ENCODE measurements at regions not wholly inside any gene's neighbourhood (a gene's known extent, or its start where the extent isn't known, plus 50 kb on each side); places are given as distances from the start of the nearest gene placed in this dataset.
"Not testable (repeated sequence)": the region's sequence is repeated elsewhere in the genome, so short reads cannot be mapped to it uniquely, and the experiment has no call there.

DNA sequence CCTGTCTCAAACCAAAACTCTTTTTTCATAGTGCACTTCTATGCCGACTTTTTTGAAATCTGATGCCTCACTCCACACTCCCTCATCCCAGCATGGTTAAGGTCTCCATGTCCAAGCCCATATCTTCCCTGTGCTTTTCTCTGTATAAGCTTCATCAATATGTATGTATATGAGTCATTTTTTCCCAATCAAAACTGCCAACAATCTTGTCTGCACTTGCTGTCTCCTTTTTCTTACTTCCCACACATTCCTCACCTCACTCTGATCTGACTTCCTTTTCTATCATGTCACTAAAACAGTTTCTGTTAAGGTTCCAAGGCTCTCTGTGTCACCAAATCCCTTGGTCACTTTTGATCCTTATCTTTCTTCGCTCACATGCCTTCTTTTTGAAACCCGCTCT is 88.2 kb upstream of the GPR50 start:
- POLR2A ChIA-PET (ENCODE audit: partially characterized antibody) = no interaction called here
- H3K4me1 Mint-ChIP-seq = no peaks in the 10 kb centered on the region
- no peak overlapping the region for H3K27ac ChIP-seq (ENCODE audit: low read depth, low read length)
- H3K9me3 Mint-ChIP-seq = peaks cover 0 to 1% (median 0%) of the 10 kb centered on the region in 8 donors
- CTCF ChIA-PET (ENCODE audit: partially characterized antibody) = no interaction called here
- peaks cover 4% of the 10 kb centered on the region for H3K27me3 ChIP-seq (ENCODE audit: insufficient read depth, low read length)
- no peaks in the 10 kb centered on the region for H3K4me1 ChIP-seq (ENCODE audit: insufficient read depth, low read length)
- H3K36me3 Mint-ChIP-seq = no peaks in the 10 kb centered on the region
- peaks cover 8 to 19% of the 10 kb centered on the region in 2 donors for H3K27me3 Mint-ChIP-seq
- no peak overlapping the region for H3K4me3 Mint-ChIP-seq
- no peak for DNase-seq
- H3K4me3 ChIP-seq (ENCODE audit: low read length in 2 of 2) = no peak overlapping the region
- intact Hi-C loops (cut with micrococcal nuclease) = no loop called here
- no peaks in the 10 kb centered on the region for H3K36me3 ChIP-seq (ENCODE audit: insufficient read depth, low read length)
- no peak overlapping the region for H3K27ac Mint-ChIP-seq
- no peaks in the 10 kb centered on the region for H3K9me3 ChIP-seq (ENCODE audit: control insufficient read depth in 1 of 2, low read length in 2 of 2)

DNA sequence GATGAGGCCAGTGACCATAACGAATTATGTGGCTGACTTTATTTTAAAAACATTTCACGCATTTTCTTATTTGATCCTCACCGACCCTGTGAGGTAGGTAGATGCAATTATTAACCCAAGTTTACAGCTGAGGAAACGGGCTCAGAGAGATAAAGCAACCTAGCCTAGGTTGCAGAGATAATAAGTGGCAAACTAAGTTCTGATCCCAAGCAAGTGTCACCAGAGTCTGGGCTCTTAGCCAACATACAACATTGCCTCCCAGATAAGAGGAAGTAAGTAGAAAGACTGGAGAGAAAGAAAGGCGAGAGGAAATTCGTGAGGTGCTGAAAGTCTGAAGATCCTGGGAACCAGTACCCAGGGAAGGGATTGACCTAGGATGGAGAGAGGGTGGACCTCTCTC is 77.4 kb upstream of the GPR50 start:
- Histone ChIP-seq H3K36me3 (ENCODE audit: insufficient read depth, low read length) (no peaks in the 10 kb centered on the region), H3K9me3 (ENCODE audit: control insufficient read depth in 1 of 2, low read length in 2 of 2) (no peaks in the 10 kb centered on the region), H3K27me3 (ENCODE audit: insufficient read depth, low read length) (no peaks in the 10 kb centered on the region), H3K4me3 (ENCODE audit: low read length in 2 of 2) (no peak overlapping the region), H3K27ac (ENCODE audit: low read depth, low read length) (no peak overlapping the region), H3K4me1 (ENCODE audit: insufficient read depth, low read length) (no peaks in the 10 kb centered on the region)
- H3K36me3 Mint-ChIP-seq = no peaks in the 10 kb centered on the region
- no peak overlapping the region for H3K4me3 Mint-ChIP-seq
- H3K27me3 Mint-ChIP-seq = peaks cover 2 to 4% of the 10 kb centered on the region in 2 donors
- peaks cover 0 to 5% (median 0%) of the 10 kb centered on the region in 4 donors for H3K4me1 Mint-ChIP-seq
- intact Hi-C loops (cut with micrococcal nuclease) = no loop called here
- H3K9me3 Mint-ChIP-seq = no peaks in the 10 kb centered on the region
- H3K27ac Mint-ChIP-seq = no peak overlapping the region
- no peak for DNase-seq
- ChIA-PET CTCF (ENCODE audit: partially characterized antibody) (no interaction called here), POLR2A (ENCODE audit: partially characterized antibody) (no interaction called here)

DNA sequence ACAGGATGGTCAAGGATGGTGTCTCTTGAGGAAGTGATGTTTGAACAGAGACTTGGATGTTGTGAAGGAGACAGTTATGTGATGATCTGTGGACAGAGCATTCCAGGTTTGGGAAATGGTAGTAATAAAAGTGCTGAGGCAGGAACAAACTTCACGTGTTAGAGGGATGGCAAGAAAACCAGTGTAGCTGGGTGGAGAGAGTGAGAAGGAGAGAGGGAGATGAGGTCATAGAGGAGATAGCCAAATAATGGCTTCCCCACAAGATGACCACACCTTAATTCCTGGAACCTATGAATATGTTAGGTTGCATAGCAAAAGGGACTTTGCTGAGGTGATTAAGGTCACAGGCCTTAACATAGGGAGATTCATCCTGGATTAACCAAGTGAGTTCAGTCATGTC is 75.6 kb upstream of the GPR50 start:
- no peak overlapping the region for H3K4me3 ChIP-seq (ENCODE audit: low read length in 2 of 2)
- Mint-ChIP-seq H3K4me1 (peaks cover 0 to 5% (median 0%) of the 10 kb centered on the region in 4 donors), H3K4me3 (no peak overlapping the region), H3K9me3 (no peaks in the 10 kb centered on the region), H3K27ac (no peak overlapping the region), H3K27me3 (peaks cover 1 to 2% of the 10 kb centered on the region in 2 donors), H3K36me3 (no peaks in the 10 kb centered on the region)
- H3K4me1 ChIP-seq (ENCODE audit: insufficient read depth, low read length) = no peaks in the 10 kb centered on the region
- no peak for DNase-seq
- no peaks in the 10 kb centered on the region for H3K36me3 ChIP-seq (ENCODE audit: insufficient read depth, low read length)
- H3K27me3 ChIP-seq (ENCODE audit: insufficient read depth, low read length) = no peaks in the 10 kb centered on the region
- POLR2A ChIA-PET (ENCODE audit: partially characterized antibody) = no interaction called here
- H3K27ac ChIP-seq (ENCODE audit: low read depth, low read length) = no peak overlapping the region
- intact Hi-C loops (cut with micrococcal nuclease) = no loop called here
- CTCF ChIA-PET (ENCODE audit: partially characterized antibody) = no interaction called here
- no peaks in the 10 kb centered on the region for H3K9me3 ChIP-seq (ENCODE audit: control insufficient read depth in 1 of 2, low read length in 2 of 2)

DNA sequence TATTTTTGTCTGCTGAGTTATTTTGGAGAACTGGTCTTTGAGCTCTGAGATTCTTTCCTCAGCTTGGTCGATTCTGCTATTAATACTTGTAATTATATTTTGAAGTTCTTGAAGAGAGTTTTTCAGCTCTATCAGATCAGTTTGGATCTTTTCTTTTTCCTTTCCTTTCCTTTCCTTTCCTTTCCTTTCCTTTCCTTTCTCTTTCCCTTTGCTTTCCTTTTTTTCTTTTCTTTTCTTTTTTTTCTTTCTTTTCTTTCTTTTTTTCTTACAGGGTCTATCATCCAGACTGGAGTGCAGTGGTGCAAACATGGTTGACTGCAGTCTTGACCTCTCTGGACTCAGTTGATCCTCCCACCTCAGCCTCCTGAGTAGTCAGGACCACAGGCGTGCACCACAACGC is 63.2 kb upstream of the GPR50 start:
- H3K27ac ChIP-seq (ENCODE audit: low read depth, low read length); intact Hi-C loops (cut with micrococcal nuclease); H3K36me3 ChIP-seq (ENCODE audit: insufficient read depth, low read length); DNase-seq; H3K4me1 ChIP-seq (ENCODE audit: insufficient read depth, low read length); POLR2A ChIA-PET (ENCODE audit: partially characterized antibody); H3K9me3 ChIP-seq (ENCODE audit: control insufficient read depth in 1 of 2, low read length in 2 of 2); H3K27me3 ChIP-seq (ENCODE audit: insufficient read depth, low read length); H3K27ac Mint-ChIP-seq; CTCF ChIA-PET (ENCODE audit: partially characterized antibody); H3K9me3 Mint-ChIP-seq; H3K4me3 Mint-ChIP-seq; H3K4me1 Mint-ChIP-seq; H3K36me3 Mint-ChIP-seq; H3K4me3 ChIP-seq (ENCODE audit: low read length in 2 of 2): not testable (repeated sequence)
- peaks cover 12 to 14% of the 10 kb centered on the region in 2 donors for H3K27me3 Mint-ChIP-seq
